H9 (cell line): ENCODE measurements at regions not wholly inside any gene's neighbourhood (a gene's known extent, or its start where the extent isn't known, plus 50 kb on each side); places are given as distances from the start of the nearest gene placed in this dataset.

Source experiments
- DNase-seq: peaks from one replicate; pipeline ENCODE4 v3.0.0-alpha.2; 2017
- H2AFZ ChIP-seq: one replicate; pipeline ENCODE4 v1.6.1; 2013; ENCODE audit warnings: mild to moderate bottlenecking, low read length, control low read depth, moderate library complexity
- H2AK5ac ChIP-seq: 2 replicates; pipeline ENCODE4 v1.6.1; 2013; ENCODE audit warnings: low read length, control low read depth, mixed read lengths; ENCODE audit not compliant: insufficient read length
- H2BK120ac ChIP-seq: one replicate; pipeline ENCODE4 v1.6.1; 2013; ENCODE audit warnings: low read depth, mild to moderate bottlenecking, low read length, control low read depth, inconsistent platforms; ENCODE audit not compliant: poor library complexity, severe bottlenecking
- H2BK12ac ChIP-seq: 2 replicates; pipeline ENCODE4 v1.6.1; 2013; ENCODE audit warnings: low read length, control low read depth, mixed read lengths, low read depth; ENCODE audit not compliant: insufficient read length
- H2BK15ac ChIP-seq: 2 replicates; pipeline ENCODE4 v1.6.1; 2013; ENCODE audit warnings: low read depth, low read length, control low read depth
- H2BK20ac ChIP-seq: one replicate; pipeline ENCODE4 v1.6.1; 2013; ENCODE audit warnings: low read depth, mild to moderate bottlenecking, low read length, control low read depth, inconsistent platforms; ENCODE audit not compliant: poor library complexity, severe bottlenecking
- H2BK5ac ChIP-seq: 2 replicates; pipeline ENCODE4 v1.6.1; 2013; ENCODE audit warnings: low read length, control low read depth, mixed read lengths; ENCODE audit not compliant: insufficient read length
- H3K14ac ChIP-seq: 2 replicates; pipeline ENCODE4 v1.6.1; 2013; ENCODE audit warnings: low read length, control low read depth; ENCODE audit not compliant: insufficient read depth
- H3K18ac ChIP-seq: 2 replicates; pipeline ENCODE4 v1.6.1; 2013; ENCODE audit warnings: low read depth, mild to moderate bottlenecking, mixed read lengths, low read length, control low read depth; ENCODE audit not compliant: insufficient read length
- H3K23ac ChIP-seq: 2 replicates; pipeline ENCODE4 v1.6.1; 2013; ENCODE audit warnings: low read length, control low read depth, mixed read lengths, low read depth; ENCODE audit not compliant: insufficient read length
- H3K23me2 ChIP-seq: 2 replicates; pipeline ENCODE4 v1.6.1; 2013; ENCODE audit warnings: low read depth, mild to moderate bottlenecking, mixed read lengths, low read length, control low read depth; ENCODE audit not compliant: insufficient read length, poor library complexity, severe bottlenecking
- H3K27ac ChIP-seq: 2 replicates; pipeline ENCODE4 v1.5.1; 2013; ENCODE audit warnings: low read length, control low read depth, mixed read lengths, low read depth; ENCODE audit not compliant: insufficient read length
- H3K27me3 ChIP-seq: 2 replicates; pipeline ENCODE4 v1.6.1; 2013; ENCODE audit warnings: low read length, control low read depth, inconsistent platforms; ENCODE audit not compliant: insufficient read depth
- H3K4ac ChIP-seq: 2 replicates; pipeline ENCODE4 v1.6.1; 2013; ENCODE audit warnings: low read depth, mild to moderate bottlenecking, control low read depth, inconsistent platforms, low read length, moderate library complexity
- H3K4me1 ChIP-seq: 2 replicates; pipeline ENCODE4 v1.6.1; 2013; ENCODE audit warnings: low read length, control low read depth, inconsistent platforms; ENCODE audit not compliant: insufficient read depth
- H3K4me2 ChIP-seq: 2 replicates; pipeline ENCODE4 v1.6.1; 2013; ENCODE audit warnings: low read length, control low read depth, mixed read lengths; ENCODE audit not compliant: insufficient read length, insufficient read depth
- H3K56ac ChIP-seq: 2 replicates; pipeline ENCODE4 v1.6.1; 2013; ENCODE audit warnings: low read depth, mild to moderate bottlenecking, mixed read lengths, low read length, control low read depth; ENCODE audit not compliant: insufficient read length
- H3K79me1 ChIP-seq: 2 replicates; pipeline ENCODE4 v1.6.1; 2013; ENCODE audit warnings: low read depth, mild to moderate bottlenecking, moderate library complexity, low read length, control low read depth, inconsistent platforms; ENCODE audit not compliant: insufficient read depth, poor library complexity, severe bottlenecking
- H3K79me2 ChIP-seq: 2 replicates; pipeline ENCODE4 v1.6.1; 2013; ENCODE audit warnings: low read length, control low read depth, inconsistent platforms; ENCODE audit not compliant: insufficient read depth
- H3K9ac ChIP-seq: 2 replicates; pipeline ENCODE4 v1.6.1; 2013; ENCODE audit warnings: low read length, control low read depth, mixed read lengths; ENCODE audit not compliant: insufficient read length; ENCODE audit errors: extremely low read depth
- H3K9me3 ChIP-seq: one replicate; pipeline ENCODE4 v1.6.1; 2013; ENCODE audit warnings: low read depth, low read length, inconsistent platforms; ENCODE audit not compliant: control insufficient read depth
- H3T11ph ChIP-seq: one replicate; pipeline ENCODE4 v1.6.1; 2013; ENCODE audit warnings: mild to moderate bottlenecking, low read length, control low read depth, inconsistent platforms
- H4K20me1 ChIP-seq: one replicate; pipeline ENCODE4 v1.6.1; 2013; ENCODE audit not compliant: control insufficient read depth, insufficient read length, insufficient read depth
- H4K5ac ChIP-seq: 2 replicates; pipeline ENCODE4 v1.6.1; 2013; ENCODE audit warnings: low read depth, mild to moderate bottlenecking, mixed read lengths, low read length, control low read depth; ENCODE audit not compliant: insufficient read length
- H4K8ac ChIP-seq: replicated peaks from 2 replicates; pipeline ENCODE4 v1.6.1; 2013; ENCODE audit warnings: low read length, control low read depth, mixed read lengths, low read depth; ENCODE audit not compliant: insufficient read length
- H4K91ac ChIP-seq: 2 replicates; pipeline ENCODE4 v1.6.1; 2013; ENCODE audit warnings: low read depth, mild to moderate bottlenecking, moderate library complexity, mixed read lengths, low read length, control low read depth; ENCODE audit not compliant: insufficient read length
- H3K27ac Mint-ChIP-seq, 3 experiments: 2 replicates in 2 of 3; 3 replicates in 1 of 3; pipeline ENCODE4 v1.8.0; 2020 to 2021; ENCODE audit warnings: mixed read lengths in 3 of 3, mild to moderate bottlenecking in 1 of 3, moderate library complexity in 1 of 3
- H3K27me3 Mint-ChIP-seq: 2 replicates; pipeline ENCODE4 v1.8.0; 2021; ENCODE audit warnings: low read depth, mild to moderate bottlenecking, moderate library complexity, mixed read lengths
- H3K36me3 Mint-ChIP-seq, 3 experiments: 2 replicates in 2 of 3; 3 replicates in 1 of 3; pipeline ENCODE4 v1.8.0; 2020 to 2021; ENCODE audit warnings: low read depth in 3 of 3, mixed read lengths in 3 of 3; ENCODE audit not compliant: insufficient read depth in 1 of 3
- H3K4me1 Mint-ChIP-seq, 2 experiments: 2 replicates each; pipeline ENCODE4 v1.8.0; 2020; ENCODE audit warnings: mixed read lengths in 2 of 2
- H3K4me3 Mint-ChIP-seq, 2 experiments: 2 replicates in 1 of 2; 3 replicates in 1 of 2; pipeline ENCODE4 v1.8.0; 2020 to 2021; ENCODE audit warnings: mild to moderate bottlenecking in 2 of 2, mixed read lengths in 2 of 2, moderate library complexity in 1 of 2
- H3K9me3 Mint-ChIP-seq, 2 experiments: 2 replicates in 1 of 2; 3 replicates in 1 of 2; pipeline ENCODE4 v1.8.0; 2020; ENCODE audit warnings: mild to moderate bottlenecking in 2 of 2, mixed read lengths in 2 of 2, moderate library complexity in 1 of 2
- CTCF ChIP-seq: fragments of 200-600 bp; sonication (generic); conservative IDR thresholded peaks from 3 replicates; pipeline ENCODE4 v1.8.0; 2021; ENCODE audit warnings: antibody characterized with exemption, mild to moderate bottlenecking

- H3K27ac Mint-ChIP-seq, result no peak overlapping the region
- Histone ChIP-seq H3K79me1 (no peaks in the 10 kb centered on the region), H3K27me3 (no peaks in the 10 kb centered on the region), H2AFZ (no peak overlapping the region), H3T11ph (no peak overlapping the region), H3K23ac (no peak overlapping the region), H3K23me2 (no peaks in the 10 kb centered on the region), H4K5ac (no peak overlapping the region), H2BK120ac (no peak overlapping the region), H3K27ac (no peak overlapping the region), H2BK12ac (no peak overlapping the region), H3K9me3 (no peaks in the 10 kb centered on the region), H3K18ac (no peak overlapping the region), H4K91ac (no peak overlapping the region), H4K8ac (peak overlapping the region; percentile 0), H2AK5ac (no peak overlapping the region), H2BK5ac (no peak overlapping the region), H4K20me1 (no peaks in the 10 kb centered on the region), H2BK15ac (no peak overlapping the region), H3K79me2 (no peaks in the 10 kb centered on the region), H2BK20ac (no peak overlapping the region), H3K4ac (no peak overlapping the region), H3K4me1 (no peaks in the 10 kb centered on the region), H3K9ac (no peak overlapping the region), H3K14ac (no peak overlapping the region), H3K56ac (peak overlapping the region; percentile 51), H3K4me2 (no peak overlapping the region)
- TF ChIP-seq CTCF, result no peak
- H3K4me3 Mint-ChIP-seq, result no peak overlapping the region
- no peaks in the 10 kb centered on the region for H3K36me3 Mint-ChIP-seq
- H3K4me1 Mint-ChIP-seq, result 0 out of 4 replicates have a peak, but pooled peaks cover 0 to 2% of the 10 kb centered on the region in 2 experiments
- no peaks in the 10 kb centered on the region for H3K9me3 Mint-ChIP-seq
- no peak for DNase-seq
- peaks cover 15% of the 10 kb centered on the region for H3K27me3 Mint-ChIP-seq
Observed at GRCh38 chr4:1515156-1515555, 108.9 kb upstream of the NKX1-1 start.
